Amniotic epithelial cell (primary cell): ENCODE measurements at regions not wholly inside any gene's neighbourhood (a gene's known extent, or its start where the extent isn't known, plus 50 kb on each side); places are given as distances from the start of the nearest gene placed in this dataset.
"Not testable (repeated sequence)": the region's sequence is repeated elsewhere in the genome, so short reads cannot be mapped to it uniquely, and the experiment has no call there.

ENCODE experiments used
- DNase-seq: peaks from one replicate; pipeline ENCODE4 v3.0.0-alpha.2; 2010; ENCODE audit warnings: low read depth

DNA sequence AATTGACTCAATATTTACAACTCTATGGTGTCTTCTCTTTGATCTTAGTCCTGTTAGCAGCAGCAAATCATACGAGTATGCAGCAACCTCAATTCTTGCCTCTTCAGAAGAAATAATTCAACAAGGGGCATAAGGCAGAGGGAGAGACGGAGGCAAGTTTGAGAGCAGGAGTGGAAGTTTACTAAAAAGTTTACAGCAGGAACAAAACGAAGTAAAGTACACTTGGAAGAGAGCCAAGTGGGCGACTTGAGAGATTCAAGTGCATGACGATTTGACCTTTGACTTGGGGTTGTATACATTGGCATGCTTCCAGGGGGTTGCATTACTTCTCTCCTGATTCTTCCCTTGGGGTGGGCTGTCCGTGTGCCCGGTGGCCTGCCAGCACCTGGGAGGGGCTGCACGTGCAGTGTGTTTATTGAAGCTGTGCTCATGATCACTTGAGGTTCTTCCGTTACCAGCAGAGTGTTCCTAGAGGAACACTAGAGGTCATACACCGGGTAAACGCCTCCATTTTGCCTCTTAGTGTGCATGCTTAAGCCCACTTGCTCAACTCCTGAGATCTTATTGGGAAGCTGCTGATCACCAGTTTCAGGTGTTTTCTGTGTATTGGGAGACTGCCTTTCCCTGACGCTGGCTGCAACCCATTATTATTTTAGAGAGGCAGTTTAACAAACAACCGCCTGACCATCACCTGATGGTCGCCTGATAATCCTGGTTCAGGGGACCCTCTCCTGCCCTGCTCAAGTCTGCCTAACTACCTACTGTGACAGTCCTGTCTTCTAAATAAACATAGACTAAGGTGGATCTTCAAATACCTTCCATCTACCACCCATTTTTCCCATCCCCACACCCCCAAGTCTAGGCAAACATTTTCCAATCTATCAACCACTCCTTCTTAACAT, 172.4 kb upstream of the MYLIP start:
- no peak for DNase-seq

DNA sequence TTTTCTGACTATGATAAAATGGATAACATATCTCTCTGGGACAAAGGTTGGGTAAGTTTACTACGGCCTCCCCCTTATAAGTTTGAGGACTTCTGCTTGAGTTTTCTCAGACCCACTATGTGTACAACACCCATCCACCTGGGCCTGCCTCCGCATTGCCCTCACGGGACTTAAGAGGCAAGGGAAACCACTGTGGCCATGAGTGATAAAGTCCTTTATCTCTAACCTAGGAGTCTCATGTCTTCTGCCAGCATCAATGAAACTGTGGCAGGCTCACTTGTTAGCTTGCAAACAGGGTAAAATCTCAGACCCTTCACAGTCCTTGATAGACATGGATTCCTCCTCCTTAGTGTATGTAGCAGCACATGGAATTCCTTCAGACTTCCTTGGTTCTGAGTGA, 173.4 kb upstream of the MYLIP start:
- DNase-seq, result no peak

DNA sequence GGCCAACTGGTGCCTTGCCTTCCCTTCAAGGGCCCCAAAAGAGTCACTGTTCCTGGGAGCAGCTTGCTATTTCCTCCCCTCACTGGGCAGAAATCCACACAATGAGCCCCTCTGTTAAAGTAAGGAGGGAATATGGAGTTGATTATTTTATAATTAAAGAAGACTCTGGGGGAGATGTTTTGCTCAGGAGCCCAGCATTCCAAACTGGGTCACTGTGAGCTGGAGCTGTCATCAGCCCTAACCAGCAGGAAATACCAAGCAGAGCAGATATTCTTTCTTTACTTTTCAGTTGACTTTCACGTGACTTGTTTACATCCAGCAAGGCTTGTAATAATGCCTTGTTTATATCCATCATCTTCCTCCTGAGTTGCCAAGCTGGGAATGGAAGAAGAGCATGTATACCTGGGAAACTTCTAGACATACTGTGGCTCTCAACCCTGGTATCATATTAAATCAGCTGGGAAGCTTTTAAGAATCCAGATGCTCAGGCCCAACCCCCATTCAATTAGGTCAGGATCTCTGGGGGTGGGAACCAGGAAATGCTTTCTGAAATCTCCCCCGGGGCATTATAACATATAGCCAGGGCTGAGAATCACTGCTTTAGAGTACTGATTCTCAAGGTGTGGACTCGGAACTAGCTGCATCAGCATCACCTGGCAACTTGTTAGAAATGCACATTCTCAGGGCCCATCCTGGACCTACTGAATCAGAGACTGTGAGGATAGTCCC, 175.6 kb upstream of the MYLIP start:
- peak; percentile 17 for DNase-seq

DNA sequence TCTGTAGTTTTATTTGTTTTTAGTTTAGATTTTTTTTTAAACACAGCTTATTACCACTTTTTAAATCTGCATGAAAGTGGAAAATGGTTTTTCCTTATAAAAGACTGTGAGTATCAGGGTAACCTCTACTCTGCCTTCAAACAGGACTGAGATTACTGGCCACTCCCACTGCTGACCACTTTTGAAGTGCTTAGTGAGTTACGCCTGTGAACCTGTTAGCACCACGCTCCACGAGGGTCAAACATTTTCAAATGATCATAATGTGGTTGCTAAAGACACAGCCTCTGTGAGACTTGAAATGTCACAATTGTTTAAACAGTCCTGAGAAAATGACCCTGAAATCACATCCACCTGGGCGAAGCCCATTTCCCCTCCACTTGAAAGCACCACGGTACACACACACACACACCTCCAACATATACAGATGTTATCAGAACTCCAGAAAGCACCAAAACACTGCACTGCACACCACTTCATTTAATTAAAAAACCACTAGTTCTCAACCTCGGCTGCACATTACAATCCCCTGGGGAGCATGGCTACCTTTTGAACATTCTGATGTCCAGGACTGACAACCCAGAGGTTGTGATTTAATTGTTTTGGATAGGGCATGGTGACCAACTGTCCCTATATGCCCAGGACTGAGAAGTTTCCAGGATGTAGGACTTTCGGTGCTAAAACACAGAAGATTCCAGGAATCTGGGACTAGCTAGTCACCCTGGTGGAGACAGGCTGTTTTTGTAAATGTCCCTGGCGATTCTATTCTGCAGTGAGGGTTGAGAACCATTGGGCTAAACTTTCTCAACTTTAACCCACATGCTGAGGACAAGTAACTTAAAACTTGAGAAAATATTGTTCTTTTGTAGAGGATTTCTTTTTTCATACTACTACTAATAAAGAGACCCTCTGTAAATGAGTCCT, 176.4 kb upstream of the MYLIP start:
- no peak for DNase-seq

DNA sequence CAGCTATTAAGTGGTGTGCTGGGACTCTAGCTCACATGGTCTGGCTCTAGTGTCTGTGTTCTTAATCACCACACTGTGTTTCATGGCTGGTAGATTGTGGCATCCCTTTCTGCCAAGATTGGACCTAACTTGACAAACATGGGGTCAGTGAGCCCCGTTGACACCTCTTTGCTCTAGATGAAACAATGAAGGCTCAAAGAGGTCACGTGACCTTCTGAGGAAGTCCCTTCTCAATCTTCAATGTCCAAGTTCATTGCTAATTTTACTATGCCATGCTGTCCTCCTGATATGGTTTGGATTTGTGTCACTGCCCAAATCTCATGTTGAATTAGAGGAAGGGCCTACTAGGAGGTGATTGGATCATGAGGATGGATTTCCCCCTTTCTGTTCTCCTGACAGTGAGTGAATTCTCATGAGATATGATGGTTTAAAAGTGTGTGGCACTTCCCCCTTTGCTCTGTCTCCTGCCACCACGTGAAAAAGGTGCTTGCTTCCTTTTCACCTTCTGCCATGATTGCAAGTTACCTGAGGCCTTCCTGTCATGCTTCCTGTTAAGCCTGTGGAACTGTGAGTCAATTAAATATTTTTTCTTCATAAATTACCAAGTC, 177.8 kb upstream of the MYLIP start:
- no peak for DNase-seq

DNA sequence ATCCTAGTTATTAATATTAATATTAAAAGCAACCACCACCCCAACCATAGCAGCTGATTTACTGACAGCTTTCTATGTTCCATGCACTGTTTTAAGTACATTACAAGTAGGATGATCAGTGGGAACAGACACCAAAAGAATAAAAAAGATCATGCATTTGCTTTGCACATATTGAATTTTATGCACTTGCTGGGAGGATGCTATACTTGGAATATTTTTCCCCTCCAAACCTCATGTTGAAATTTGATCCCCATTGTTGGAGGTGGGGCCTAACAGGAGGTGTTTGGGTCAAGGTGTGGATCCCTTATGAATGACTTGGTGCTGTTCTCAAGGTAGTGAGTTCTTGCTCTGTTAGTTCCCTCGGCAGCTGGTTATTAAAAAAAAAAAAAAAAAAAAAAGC, 178.9 kb upstream of the MYLIP start:
- no peak for DNase-seq

DNA sequence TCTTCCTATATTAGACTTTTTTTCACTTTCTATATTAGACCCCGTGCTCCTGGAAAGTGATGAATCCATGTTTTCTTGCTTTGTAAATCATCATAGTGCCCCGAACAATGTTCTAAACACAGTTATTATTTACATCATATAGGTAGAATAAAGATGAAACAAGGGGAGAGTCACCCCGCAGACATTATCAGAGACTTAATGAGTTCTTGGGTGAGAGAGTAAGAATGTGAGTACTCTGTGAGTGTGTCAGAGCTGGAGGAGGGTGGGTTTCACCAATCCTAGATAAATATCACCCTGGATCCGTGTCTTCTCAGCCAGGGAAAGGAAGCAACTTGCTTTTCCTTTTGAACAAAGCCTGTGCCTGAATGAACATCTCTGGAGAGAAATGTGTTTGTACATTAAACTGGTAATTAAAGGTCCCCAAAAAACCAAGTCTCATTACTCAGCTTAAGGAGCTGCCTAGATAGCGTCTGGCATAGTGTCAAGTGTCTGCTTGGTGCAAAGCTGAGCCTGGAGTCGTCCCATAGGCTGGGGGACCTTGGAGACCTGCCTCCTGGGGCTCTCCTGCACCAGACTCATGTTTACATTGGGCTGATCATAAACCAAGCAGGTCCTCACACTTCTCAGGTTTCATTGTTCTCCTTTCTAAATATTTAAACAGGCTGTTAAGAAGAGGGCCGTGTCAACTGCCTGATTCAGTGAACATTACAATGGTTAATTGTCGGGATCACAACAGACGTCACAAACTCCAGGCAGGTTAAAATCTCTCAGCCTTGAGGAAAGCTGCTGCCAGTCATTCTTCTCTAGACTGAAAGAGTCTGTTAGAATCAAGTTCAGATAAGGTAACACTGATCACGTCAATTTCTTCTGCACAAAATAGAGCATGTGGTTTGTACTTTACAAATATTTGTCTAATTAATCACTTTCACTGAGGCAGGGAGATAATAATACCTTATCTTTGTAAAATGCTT, 179.7 kb upstream of the MYLIP start:
- DNase-seq, result peak; percentile 68

DNA sequence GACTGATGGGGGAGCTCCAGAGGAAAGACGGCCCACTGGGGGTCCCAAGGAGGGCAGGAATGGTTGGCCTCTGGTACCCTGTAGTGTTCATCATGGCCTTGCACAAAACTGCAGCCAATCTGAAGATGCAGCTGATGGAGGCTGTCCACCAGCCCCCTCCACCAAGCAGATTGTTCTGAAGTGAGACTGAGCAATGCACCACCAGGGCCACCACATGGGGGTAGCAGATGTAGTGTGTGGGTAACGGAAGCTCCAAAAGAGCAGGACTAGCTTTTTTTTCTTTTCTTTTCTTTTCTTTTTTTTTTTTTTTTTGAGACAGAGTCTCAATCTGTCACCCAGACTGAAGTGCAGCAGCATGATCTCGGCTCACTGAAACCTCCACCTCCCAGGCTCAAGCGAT, 181.0 kb upstream of the MYLIP start:
- DNase-seq, result no peak

DNA sequence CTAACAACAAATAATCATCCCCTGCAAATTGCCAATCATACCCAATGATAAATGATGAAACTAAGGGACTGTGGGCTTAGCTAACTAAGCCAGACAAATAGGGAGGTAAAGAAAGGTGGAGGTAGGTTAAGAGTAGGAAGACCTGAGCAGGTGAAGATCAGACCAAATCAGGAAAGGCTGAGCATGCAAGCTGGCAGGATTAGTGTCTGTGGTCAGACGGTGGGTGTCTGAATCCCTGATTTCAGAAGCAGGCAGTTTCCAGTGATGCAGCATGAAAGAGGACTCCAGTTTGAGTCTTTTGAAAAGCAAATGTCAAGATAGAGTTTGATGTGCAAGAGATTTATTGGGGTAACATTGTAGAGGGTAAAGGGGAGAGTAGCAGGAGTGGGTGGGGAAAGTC, 181.4 kb upstream of the MYLIP start:
- no peak for DNase-seq

DNA sequence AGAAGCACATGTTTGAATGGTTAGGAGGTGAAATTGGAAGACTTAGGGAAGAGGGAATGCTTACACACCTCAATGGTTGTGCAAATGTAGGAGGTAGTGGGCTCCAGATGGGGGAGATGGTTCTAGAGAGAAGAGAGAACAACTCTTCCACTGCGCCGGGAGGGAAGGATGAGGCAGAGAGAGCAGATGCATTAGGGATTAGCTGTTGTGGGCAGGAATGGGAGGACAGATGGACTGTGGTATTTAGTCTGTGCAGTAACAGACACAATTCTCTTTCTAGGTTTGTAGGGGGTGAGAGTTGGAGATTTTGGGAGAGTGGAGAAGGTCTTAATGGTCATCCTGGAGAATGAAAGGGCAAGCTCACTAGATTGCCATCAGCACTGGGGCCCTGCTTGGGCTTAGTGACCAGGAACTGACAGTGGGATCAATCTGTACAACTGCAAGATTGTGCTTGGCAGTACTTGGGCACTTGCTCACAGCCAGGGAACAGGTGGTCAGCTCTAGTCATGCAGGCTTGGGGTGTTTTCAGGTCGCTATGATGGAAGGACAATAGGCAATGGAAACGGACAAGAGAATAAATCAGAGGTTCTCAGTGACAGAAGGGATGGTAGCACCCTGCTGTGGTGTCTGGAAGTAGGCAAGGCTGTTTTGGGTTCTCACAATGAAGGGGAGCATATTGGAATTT, 182.0 kb upstream of the MYLIP start:
- DNase-seq, result no peak

DNA sequence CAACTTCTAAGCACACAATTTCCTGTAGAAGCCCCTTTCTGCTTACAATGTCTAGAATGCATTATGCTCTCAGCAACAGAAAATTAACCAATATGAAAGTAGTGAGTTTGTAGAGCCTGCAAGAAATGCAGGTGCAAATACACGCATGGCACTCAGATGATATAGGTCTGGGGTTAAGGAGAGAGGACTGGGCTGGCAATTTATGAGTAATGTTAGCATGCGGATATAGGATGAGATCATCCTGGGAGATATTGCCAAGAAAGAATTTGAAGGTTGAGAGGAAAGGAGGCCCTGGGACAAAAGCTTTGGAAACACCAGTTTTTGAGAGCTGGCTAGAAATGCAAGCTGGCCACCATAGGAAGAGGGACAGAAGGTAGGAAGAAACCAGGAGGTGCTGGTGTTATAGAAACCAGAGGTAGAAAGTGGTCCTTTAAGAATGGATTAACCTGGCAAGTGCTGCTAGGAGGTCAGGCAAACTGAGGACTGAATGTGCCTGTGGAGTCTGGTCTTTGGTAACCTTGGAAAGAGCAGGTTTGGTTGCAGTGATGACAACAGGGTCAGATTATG, 183.2 kb upstream of the MYLIP start:
- DNase-seq, result peak; percentile 56

DNA sequence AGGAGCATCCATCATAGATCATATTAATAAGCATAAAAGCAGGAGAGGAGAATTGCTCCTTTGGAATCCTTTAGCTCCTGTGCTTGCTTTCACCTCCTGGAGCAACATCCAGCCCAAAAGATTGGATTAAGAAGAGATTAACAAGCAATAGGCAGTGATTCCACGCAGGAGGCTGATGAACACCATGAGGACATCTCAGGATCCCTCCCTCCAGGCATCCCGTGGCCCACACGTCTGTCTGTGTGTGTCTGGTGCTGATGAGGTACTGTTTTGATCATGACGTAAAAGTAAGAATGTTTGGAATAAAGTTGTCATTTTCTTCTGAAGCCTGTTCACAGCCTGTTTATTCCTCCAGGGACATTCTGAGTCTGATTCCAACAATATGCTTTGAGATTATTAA, 185.5 kb upstream of the MYLIP start:
- DNase-seq, result no peak

DNA sequence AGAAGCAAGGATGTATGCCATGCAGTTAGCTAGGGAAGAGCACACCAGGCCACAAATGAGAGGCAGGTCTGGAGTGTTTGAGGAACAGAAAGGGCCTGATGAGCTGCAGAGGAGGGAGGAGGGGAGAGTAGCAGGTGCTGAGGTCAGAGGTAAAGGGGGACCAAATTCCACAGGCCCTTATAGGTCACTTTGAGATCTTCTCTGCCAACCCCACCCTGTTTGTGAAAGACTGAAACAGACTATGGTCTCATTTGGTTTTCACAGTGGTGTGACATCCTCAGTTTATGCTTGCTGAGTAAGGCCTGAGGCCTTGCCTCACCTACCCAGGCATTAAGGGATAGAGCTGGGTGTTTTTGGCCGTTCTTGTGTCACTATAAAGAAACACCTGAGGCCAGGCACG, 187.7 kb upstream of the MYLIP start:
- no peak for DNase-seq

DNA sequence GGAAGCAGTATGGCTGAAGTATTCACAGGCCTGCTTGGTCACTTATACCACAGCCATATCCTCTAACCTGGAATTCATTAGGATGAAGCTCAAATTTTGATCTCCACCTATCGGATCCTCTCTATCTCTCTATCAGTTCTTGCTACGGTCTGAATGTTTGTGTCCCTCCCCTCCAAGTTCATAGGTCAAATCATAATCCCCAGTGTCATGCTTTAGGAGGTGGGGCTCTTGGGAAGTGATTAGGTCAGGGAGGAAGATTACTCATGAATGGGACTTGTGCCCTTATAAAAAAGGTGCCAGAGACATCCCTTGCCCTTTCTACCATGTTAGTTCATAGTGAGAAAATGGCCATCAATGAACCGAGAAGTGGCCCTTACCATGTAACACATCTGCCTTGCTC, 190.8 kb upstream of the MYLIP start:
- no peak for DNase-seq

DNA sequence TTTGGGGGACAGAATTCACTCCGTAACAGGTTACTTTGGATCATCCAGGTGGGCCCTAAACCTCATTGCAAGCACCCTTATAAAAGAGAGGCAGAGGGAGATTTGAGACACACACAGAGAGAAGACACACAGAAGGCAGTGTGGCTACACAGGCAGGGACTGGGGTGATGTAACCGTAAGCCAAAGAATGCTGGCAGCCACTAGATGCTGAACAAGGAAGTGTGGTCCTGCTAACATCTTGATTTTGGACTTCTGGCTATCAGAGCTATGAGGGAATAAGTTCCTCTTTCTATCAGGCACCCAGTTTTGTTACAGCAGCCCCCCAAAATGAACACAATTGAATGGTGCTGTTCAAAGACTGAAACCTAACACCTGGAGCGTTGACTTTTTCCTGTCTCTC, 191.3 kb upstream of the MYLIP start:
- no peak for DNase-seq

DNA sequence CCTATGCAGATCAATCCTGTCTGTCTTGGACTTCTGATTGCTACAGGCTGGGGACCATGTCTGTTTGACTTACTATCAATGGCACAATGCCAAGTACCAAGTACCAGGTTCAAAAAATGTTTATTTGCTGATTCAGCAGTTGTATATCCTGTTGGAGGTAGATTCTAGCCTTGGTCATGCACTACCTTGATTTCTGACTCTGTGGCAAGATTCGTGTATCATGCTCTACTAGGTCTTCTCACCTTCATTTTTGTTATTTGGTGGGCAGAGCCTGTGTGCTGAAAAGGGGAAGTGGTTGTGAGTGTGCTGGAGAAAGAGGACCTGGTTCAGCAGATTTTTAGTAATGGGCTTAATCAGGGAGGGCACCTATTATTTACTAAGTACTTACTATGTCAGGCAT, 192.4 kb upstream of the MYLIP start:
- no peak for DNase-seq

DNA sequence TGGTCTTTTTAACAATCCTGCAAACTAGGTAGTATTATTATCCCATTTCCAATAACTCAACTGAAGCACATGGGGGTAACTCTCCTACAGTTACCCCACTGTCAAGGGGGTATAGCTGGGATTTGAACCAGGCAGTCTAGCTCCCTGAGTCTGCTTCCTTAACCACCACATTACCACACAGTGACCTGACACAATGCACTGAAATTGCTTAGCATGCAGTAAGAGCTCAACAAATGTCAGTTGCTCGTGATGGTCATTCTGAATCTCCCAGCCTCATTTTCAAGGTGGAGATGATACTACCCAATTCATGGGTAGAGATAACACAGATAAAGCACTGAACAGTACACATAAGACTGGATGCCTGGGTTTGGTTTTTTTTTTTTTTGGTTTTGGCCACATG, 193.2 kb upstream of the MYLIP start:
- no peak for DNase-seq

DNA sequence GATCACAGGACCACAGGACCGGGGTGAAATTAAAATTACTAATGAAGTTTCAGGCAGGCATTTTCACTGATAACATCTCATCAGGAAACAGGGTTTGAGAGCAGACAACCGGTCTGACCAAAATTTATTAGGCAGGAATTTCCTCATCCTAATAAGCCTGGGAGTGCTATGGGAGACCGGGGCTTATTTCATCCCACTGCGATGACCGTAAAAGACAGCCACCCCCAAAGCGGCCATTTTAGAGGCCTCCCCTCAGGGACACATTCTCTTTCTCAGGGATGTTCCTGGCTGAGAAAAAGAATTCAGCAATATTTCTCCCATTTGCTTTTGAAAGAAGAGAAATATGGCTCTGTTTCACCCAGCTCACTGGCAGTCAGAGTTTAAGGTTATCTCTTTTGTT, 197.2 kb upstream of the MYLIP start:
- DNase-seq, result not testable (repeated sequence)

DNA sequence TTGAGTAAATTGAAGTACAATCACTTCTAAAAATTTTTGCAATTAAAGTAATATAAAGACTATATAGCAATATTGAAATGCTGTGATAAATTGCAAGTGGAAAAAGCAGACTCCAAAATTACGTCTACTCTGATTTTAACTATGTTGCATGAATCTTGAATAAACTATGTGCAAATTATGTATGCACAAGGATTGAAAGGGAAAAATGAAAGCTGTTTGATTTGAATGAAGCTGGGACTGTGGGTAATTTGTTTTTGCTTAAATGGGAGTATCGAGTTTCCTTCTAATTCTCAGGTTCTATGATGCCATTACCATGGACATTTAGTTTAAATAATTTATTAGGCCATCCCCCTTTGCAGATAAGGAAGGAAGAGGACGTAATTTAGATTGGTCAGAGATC, 198.7 kb upstream of the MYLIP start:
- no peak for DNase-seq

DNA sequence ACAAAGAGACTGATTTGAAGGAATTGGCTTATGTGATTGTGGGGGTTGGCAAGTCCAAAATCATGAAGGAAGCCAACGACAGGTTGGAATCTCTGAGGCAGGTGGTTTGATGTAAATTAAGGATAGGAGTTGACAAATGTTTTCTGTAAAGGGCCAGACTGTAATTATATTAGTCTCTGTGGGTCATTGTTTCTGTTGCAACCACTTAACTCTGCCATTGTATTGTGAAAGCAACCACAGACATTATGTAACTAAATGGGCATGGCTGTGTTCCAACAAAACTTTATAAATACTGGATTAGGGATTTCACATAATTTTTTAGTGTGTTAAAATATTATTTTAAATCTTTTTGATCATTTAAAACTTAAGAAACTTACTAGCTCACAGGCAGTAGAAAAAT, 199.2 kb upstream of the MYLIP start:
- DNase-seq, result peak; percentile 40
